A549 (cell line): ENCODE measurements at regions not wholly inside any gene's neighbourhood (a gene's known extent, or its start where the extent isn't known, plus 50 kb on each side); places are given as distances from the start of the nearest gene placed in this dataset.
A peak's percentile ranks its signal among the peaks of the same experiment; 100 is the strongest.

Experiments used
- ATAC-seq, 2 experiments: fragments of 200-7000 bp in 1 of 2; fragments of >200 bp in 1 of 2; cut with Nextera tagmentation in 1 of 2; cut with Tn5 transposase in 1 of 2; 3 replicates each; pipeline versions ENCODE4 v1.8.0 to v1.9.1; 2018 to 2020; ENCODE audit warnings: mild to moderate bottlenecking in 1 of 2, moderate library complexity in 1 of 2
- CTCF ChIA-PET: fragments of 300-600 bp; sonication (Branson Sonifier 250); formaldehyde crosslinking; extraction: SDS; loops from one replicate; lab custom pipeline; 2021; ENCODE audit warnings: antibody characterized with exemption, inconsistent platforms; lab: Yijun Ruan, JAX
- POLR2A ChIA-PET: fragments of 350-600 bp; formaldehyde crosslinking; extraction: SDS; loops from one replicate; lab custom pipeline; 2021; ENCODE audit warnings: antibody characterized with exemption, inconsistent platforms; lab: Yijun Ruan, JAX
- DNase-seq, 2 experiments: peaks; one replicate each; pipeline versions ENCODE4 v3.0.0 to v3.0.0-alpha.2; 2011 to 2016; ENCODE audit warnings: low read depth in 1 of 2, low spot score in 1 of 2
- FAIRE-seq: peaks from 2 replicates; lab custom pipeline; 2011; peaks lifted over from hg19 to GRCh38; lab: Jason Lieb, UNC
- H3K27ac ChIP-seq, 2 experiments: fragments of >200 bp; sonication (Bioruptor Twin); formaldehyde crosslinking; 3 replicates each; pipeline ENCODE4 v1.5.1; 2016 to 2017
- H3K4me1 ChIP-seq: fragments of >200 bp; sonication (Bioruptor Twin); formaldehyde crosslinking; 3 replicates; pipeline ENCODE4 v1.6.1; 2016
- H3K4me2 ChIP-seq: fragments of >200 bp; sonication (Bioruptor Twin); formaldehyde crosslinking; 3 replicates; pipeline ENCODE4 v1.6.1; 2016
- H3K4me3 ChIP-seq: fragments of >200 bp; sonication (Bioruptor Twin); formaldehyde crosslinking; 3 replicates; pipeline ENCODE4 v1.5.1; 2016
- H3K9me3 ChIP-seq: fragments of >200 bp; sonication (Bioruptor Twin); formaldehyde crosslinking; 3 replicates; pipeline ENCODE4 v1.6.1; 2016
- BHLHE40 ChIP-seq: IDR thresholded peaks from 2 replicates; pipeline ENCODE4 v1.6.1; 2012; ENCODE audit warnings: low read depth, low read length, inconsistent platforms
- CBX8 ChIP-seq: fragments of 200-600 bp; sonication (generic); IDR thresholded peaks from 2 replicates; pipeline ENCODE4 v1.6.1; 2016
- CEBPB ChIP-seq, 2 experiments: fragments of >200 bp in 1 of 2; sonication (Bioruptor Twin) in 1 of 2; formaldehyde crosslinking in 1 of 2; IDR thresholded peaks; 2 replicates each; pipeline ENCODE4 v1.6.1; 2012 to 2016
- EP300 ChIP-seq, 2 experiments: fragments of >200 bp; sonication (Bioruptor Twin); formaldehyde crosslinking; IDR thresholded peaks; 2 replicates in 1 of 2; 3 replicates in 1 of 2; pipeline ENCODE4 v1.6.1; 2016 to 2017
- ESRRA ChIP-seq: fragments of 150-350 bp; IDR thresholded peaks from 2 replicates; pipeline ENCODE4 v1.6.1; 2014; ENCODE audit warnings: mild to moderate bottlenecking, low read length, borderline replicate concordance
- FOSB ChIP-seq: fragments of 250-450 bp; sonication (Bioruptor Pico); IDR thresholded peaks from 2 replicates; pipeline ENCODE4 v1.5.0; 2020; ENCODE audit warnings: mild to moderate bottlenecking, moderate library complexity
- FOXS1 ChIP-seq: fragments of 250-450 bp; sonication (Bioruptor Pico); IDR thresholded peaks from 2 replicates; pipeline ENCODE4 v1.5.0; 2020; ENCODE audit warnings: mild to moderate bottlenecking, moderate library complexity
- HEYL ChIP-seq: fragments of 250-450 bp; sonication (Bioruptor Pico); IDR thresholded peaks from 2 replicates; pipeline ENCODE4 v1.8.0; 2021; ENCODE audit warnings: mild to moderate bottlenecking, moderate library complexity
- HOXA7 ChIP-seq: fragments of 250-450 bp; sonication (Bioruptor Pico); IDR thresholded peaks from 2 replicates; pipeline ENCODE4 v1.5.0; 2020; ENCODE audit warnings: mild to moderate bottlenecking, moderate library complexity
- JUNB ChIP-seq: fragments of >200 bp; sonication (Bioruptor Twin); formaldehyde crosslinking; IDR thresholded peaks from 2 replicates; pipeline ENCODE4 v1.6.1; 2016
- MAFK ChIP-seq: fragments of 450-650 bp; IDR thresholded peaks from 2 replicates; pipeline ENCODE4 v1.6.1; 2014; ENCODE audit not compliant: partially characterized antibody
- MAZ ChIP-seq: fragments of 150-350 bp; IDR thresholded peaks from 2 replicates; pipeline ENCODE4 v1.6.1; 2014; ENCODE audit warnings: antibody characterized with exemption, low read depth, low read length, borderline replicate concordance
- MYC ChIP-seq: IDR thresholded peaks from 2 replicates; pipeline ENCODE4 v1.6.1; 2012; ENCODE audit warnings: mild to moderate bottlenecking, inconsistent platforms, low read length, improper control_type of control experiment, borderline replicate concordance
- PHF8 ChIP-seq: fragments of 200-600 bp; sonication (generic); IDR thresholded peaks from 2 replicates; pipeline ENCODE4 v1.6.1; 2016; ENCODE audit warnings: low read depth, mild to moderate bottlenecking, antibody characterized with exemption, moderate library complexity, borderline replicate concordance
- POLR2AphosphoS2 ChIP-seq: conservative IDR thresholded peaks from 2 replicates; pipeline ENCODE4 v1.6.1; 2012; ENCODE audit warnings: low read length, improper control_type of control experiment, inconsistent platforms
- RARB ChIP-seq: fragments of 250-450 bp; sonication (Bioruptor Pico); IDR thresholded peaks from 2 replicates; pipeline ENCODE4 v1.8.0; 2021; ENCODE audit warnings: mild to moderate bottlenecking, moderate library complexity
- TFCP2L1 ChIP-seq: fragments of 250-450 bp; sonication (Bioruptor Pico); IDR thresholded peaks from 2 replicates; pipeline ENCODE4 v1.5.0; 2021; ENCODE audit warnings: mild to moderate bottlenecking
- ZFP36 ChIP-seq: fragments of 450-650 bp; IDR thresholded peaks from 2 replicates; pipeline ENCODE4 v1.6.1; 2014; ENCODE audit warnings: borderline replicate concordance; ENCODE audit not compliant: partially characterized antibody
- ZSCAN20 ChIP-seq: fragments of 250-450 bp; sonication (Bioruptor Pico); IDR thresholded peaks from 2 replicates; pipeline ENCODE4 v1.8.0; 2022; ENCODE audit warnings: mild to moderate bottlenecking, moderate library complexity
- WGBS: methylation state at CpG from one replicate; pipeline ENCODE4 v1.1.6; 2017; ENCODE audit errors: missing lambda C conversion rate; 5-methylcytosine and 5-hydroxymethylcytosine counted together
- TF ChIP-seq, protein P1 (sequence below): fragments of 250-450 bp; sonication (Bioruptor Pico); IDR thresholded peaks from 2 replicates; pipeline ENCODE4 v1.5.0; 2020; ENCODE audit warnings: low read depth, mild to moderate bottlenecking, moderate library complexity
- TF ChIP-seq, protein P2 (sequence below): fragments of 250-450 bp; sonication (Bioruptor Pico); IDR thresholded peaks from 2 replicates; pipeline ENCODE4 v1.5.0; 2021; ENCODE audit warnings: mild to moderate bottlenecking, moderate library complexity, borderline replicate concordance

DNA sequence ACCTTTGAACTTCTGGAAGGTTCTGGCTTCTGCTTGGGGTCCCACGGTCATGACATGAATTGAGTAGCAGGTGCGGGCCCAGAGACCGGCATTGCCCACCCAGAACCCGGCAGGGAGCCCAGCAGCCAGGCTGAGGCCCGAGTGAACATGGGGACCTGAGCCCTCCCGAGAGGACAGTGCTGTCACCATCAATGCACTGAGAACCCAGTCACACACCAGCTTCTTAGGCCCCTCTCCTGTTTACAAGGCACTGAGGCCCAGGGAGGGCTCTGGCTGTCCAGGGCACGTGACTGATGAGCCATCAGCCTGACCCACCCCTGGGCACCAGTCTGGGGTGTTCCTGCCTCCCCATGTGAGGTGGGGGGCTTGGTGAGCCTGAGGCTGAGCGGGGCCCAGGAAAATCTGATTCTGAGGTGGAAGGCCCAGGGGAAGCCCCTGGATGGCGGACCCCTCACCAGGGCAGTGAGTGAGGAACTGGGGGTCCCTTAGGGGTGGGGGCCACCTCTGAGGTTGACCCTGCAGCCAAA lies 60.3 kb upstream of the RNU6ATAC start:
- no peak overlapping the region for H3K27ac ChIP-seq
- FAIRE-seq (no peak), ATAC-seq (no peak), DNase-seq (no peak)
- H3K9me3 ChIP-seq, result no peaks in the 10 kb centered on the region
- no peak overlapping the region for H3K4me3 ChIP-seq
- ChIA-PET CTCF (interaction anchor here (1.3 to 1.8 kb wide), 2 partner anchors 54 to 224 kb away, joined by 4 to 6 read pairs; no protein-coding TSS in a partner anchor), POLR2A (no interaction called here)
- TF ChIP-seq EP300 (IDR thresholded peaks at IDR 0.05), result no peak
- no peak for TF ChIP-seq ZFP36
- WGBS, result 60% methylated on average over 1 of the region's 9 CpGs
- H3K4me2 ChIP-seq, result no peak overlapping the region
- H3K4me1 ChIP-seq, result peaks cover 18% of the 10 kb centered on the region; the same call in 2 of the 3 replicates

DNA sequence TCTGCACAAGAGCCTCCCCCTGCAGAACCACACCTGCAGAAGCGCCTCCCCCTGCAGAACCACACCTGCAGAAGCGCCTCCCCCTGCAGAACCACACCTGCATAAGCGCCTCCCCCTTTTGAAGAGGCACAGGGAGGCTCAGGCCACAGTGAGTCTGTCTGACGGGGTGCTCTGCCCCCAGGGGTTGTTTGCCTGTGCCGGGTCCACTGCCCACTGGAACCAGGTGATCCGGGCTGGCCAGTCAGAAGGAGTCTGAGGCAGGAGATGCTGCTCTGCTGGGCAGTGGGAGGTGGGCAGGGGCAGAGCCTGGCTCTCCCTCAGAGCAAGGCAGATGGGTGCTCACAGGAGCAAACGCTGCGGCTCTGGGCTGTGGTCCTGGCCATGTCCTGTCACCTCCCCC lies 60.8 kb upstream of the RNU6ATAC start:
- CTCF ChIA-PET, result no interaction called here
- POLR2A ChIA-PET, result no interaction called here
- 58% methylated on average over 4 of the region's 8 CpGs for WGBS
- ATAC-seq, result no peak
- Histone ChIP-seq H3K4me3 (no peak overlapping the region), H3K4me1 (peaks cover 18% of the 10 kb centered on the region; the same call in 2 of the 3 replicates), H3K27ac (peak overlapping the region in 1 of 2 experiments; percentile 72; a peak in 1 of 6 replicates), H3K4me2 (no peak overlapping the region), H3K9me3 (no peaks in the 10 kb centered on the region)
- no peak for FAIRE-seq
- no peak for DNase-seq
- TF ChIP-seq ZSCAN20 (no peak), HOXA7 (CRISPR knock-in tag) (no peak), MAFK (no peak), FOXS1 (CRISPR knock-in tag) (no peak), PHF8 (no peak), ESRRA (no peak), POLR2AphosphoS2 (no peak), MAZ (no peak), ZFP36 (no peak), TFCP2L1 (CRISPR knock-in tag) (no peak), BHLHE40 (no peak), RARB (no peak), CBX8 (no peak), HEYL (no peak), CEBPB (IDR thresholded peaks at IDR 0.05) (no peak), JUNB (no peak), FOSB (CRISPR knock-in tag) (no peak)
- TF ChIP-seq, protein P1, sequence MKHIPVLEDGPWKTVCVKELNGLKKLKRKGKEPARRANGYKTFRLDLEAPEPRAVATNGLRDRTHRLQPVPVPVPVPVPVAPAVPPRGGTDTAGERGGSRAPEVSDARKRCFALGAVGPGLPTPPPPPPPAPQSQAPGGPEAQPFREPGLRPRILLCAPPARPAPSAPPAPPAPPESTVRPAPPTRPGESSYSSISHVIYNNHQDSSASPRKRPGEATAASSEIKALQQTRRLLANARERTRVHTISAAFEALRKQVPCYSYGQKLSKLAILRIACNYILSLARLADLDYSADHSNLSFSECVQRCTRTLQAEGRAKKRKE, result no peak
- TF ChIP-seq, protein P2, sequence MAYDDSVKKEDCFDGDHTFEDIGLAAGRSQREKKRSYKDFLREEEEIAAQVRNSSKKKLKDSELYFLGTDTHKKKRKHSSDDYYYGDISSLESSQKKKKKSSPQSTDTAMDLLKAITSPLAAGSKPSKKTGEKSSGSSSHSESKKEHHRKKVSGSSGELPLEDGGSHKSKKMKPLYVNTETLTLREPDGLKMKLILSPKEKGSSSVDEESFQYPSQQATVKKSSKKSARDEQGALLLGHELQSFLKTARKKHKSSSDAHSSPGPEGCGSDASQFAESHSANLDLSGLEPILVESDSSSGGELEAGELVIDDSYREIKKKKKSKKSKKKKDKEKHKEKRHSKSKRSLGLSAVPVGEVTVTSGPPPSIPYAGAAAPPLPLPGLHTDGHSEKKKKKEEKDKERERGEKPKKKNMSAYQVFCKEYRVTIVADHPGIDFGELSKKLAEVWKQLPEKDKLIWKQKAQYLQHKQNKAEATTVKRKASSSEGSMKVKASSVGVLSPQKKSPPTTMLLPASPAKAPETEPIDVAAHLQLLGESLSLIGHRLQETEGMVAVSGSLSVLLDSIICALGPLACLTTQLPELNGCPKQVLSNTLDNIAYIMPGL (CRISPR knock-in tag), result no peak
- TF ChIP-seq, all 56 proteins: peak for 0

DNA sequence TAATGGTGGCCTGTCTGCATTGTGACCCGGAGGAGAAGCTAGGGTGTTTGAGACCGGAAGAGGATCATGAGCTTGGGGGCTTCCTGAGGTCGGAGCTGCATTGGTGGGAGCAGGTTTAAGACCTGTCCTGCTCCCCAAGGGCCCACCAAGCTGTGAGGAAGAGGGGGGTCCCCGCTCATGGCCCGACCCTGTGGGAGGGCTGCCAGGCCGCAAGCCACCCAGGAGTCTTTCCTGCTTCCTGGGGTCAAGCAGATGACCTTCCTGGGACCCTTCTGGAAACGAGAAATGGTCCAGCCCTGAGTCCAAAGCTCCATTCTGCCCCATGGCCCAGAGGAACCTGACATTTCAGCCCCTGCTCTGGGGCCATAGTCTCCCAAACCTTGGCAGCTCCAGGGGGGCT lies 61.5 kb upstream of the RNU6ATAC start:
- 55% methylated on average over 7 of the region's 7 CpGs for WGBS
- ChIA-PET CTCF (interaction anchor here (1.5 to 2.0 kb wide), 3 partner anchors 38 to 223 kb away, joined by 3 to 6 read pairs (median 5); no protein-coding TSS in a partner anchor), POLR2A (no interaction called here)
- ATAC-seq (no peak), DNase-seq (no peak), FAIRE-seq (no peak)
- H3K4me2 ChIP-seq, result peak overlapping the region; percentile 26; the same call in 2 of the 3 replicates
- no peak overlapping the region for H3K4me3 ChIP-seq
- TF ChIP-seq MYC (no peak), TFCP2L1 (CRISPR knock-in tag) (no peak)
- peaks cover 18% of the 10 kb centered on the region; the same call in 2 of the 3 replicates for H3K4me1 ChIP-seq
- no peaks in the 10 kb centered on the region for H3K9me3 ChIP-seq
- H3K27ac ChIP-seq, result peak overlapping the region; percentile 38 to 72; a peak in 4 of 6 replicates
